Bronchial epithelial cell (primary cell): ENCODE measurements at regions not wholly inside any gene's neighbourhood (a gene's known extent, or its start where the extent isn't known, plus 50 kb on each side); places are given as distances from the start of the nearest gene placed in this dataset.

Experiments
- DNase-seq: peaks from one replicate; pipeline ENCODE4 v3.0.0-alpha.2; 2010; ENCODE audit warnings: low read depth
- FAIRE-seq: peaks from 2 replicates; lab custom pipeline; 2011; peaks lifted over from hg19 to GRCh38; lab: Jason Lieb, UNC
- H3K27me3 ChIP-seq: 2 replicates; pipeline ENCODE4 v1.5.1; 2011; ENCODE audit warnings: low read length; ENCODE audit not compliant: control insufficient read depth, insufficient read depth
- H3K36me3 ChIP-seq: 2 replicates; pipeline ENCODE4 v1.5.1; 2011; ENCODE audit warnings: low read length; ENCODE audit not compliant: control insufficient read depth, insufficient read depth
- H3K4me3 ChIP-seq: 2 replicates; pipeline ENCODE4 v1.5.1; 2011; ENCODE audit warnings: mild to moderate bottlenecking, low read depth, low read length, control low read depth
- CTCF ChIP-seq: IDR thresholded peaks from 2 replicates; pipeline ENCODE4 v1.5.1; 2011; ENCODE audit warnings: mild to moderate bottlenecking, moderate library complexity, low read length, control low read depth, inconsistent platforms; ENCODE audit not compliant: insufficient read depth, severe bottlenecking

- no peak for FAIRE-seq
- H3K4me3 ChIP-seq: no peak overlapping the region
- no peak for TF ChIP-seq CTCF
- H3K36me3 ChIP-seq: no peaks in the 10 kb centered on the region
- DNase-seq: no peak
- H3K27me3 ChIP-seq: no peaks in the 10 kb centered on the region
Observed at GRCh38 chr4:177632481-177632880, 190.2 kb upstream of the AGA start.

GRCh38 chr4:177638871-177639270, 196.6 kb upstream of the AGA start:
- no peak for TF ChIP-seq CTCF
- Histone ChIP-seq H3K4me3 (no peak overlapping the region), H3K27me3 (no peaks in the 10 kb centered on the region), H3K36me3 (no peaks in the 10 kb centered on the region)
- no peak for FAIRE-seq
- no peak for DNase-seq

GRCh38 chr4:177640864-177641263, 198.6 kb upstream of the AGA start:
- FAIRE-seq (no peak), DNase-seq (no peak)
- Histone ChIP-seq H3K27me3 (no peaks in the 10 kb centered on the region), H3K36me3 (no peaks in the 10 kb centered on the region), H3K4me3 (no peak overlapping the region)
- no peak for TF ChIP-seq CTCF

- no peak for DNase-seq
- Histone ChIP-seq H3K36me3 (no peaks in the 10 kb centered on the region), H3K4me3 (no peak overlapping the region), H3K27me3 (no peaks in the 10 kb centered on the region)
- no peak for FAIRE-seq
- no peak for TF ChIP-seq CTCF
Observed at GRCh38 chr4:177660223-177660622, 218.0 kb upstream of the AGA start.

GRCh38 chr4:177667687-177668086, 225.4 kb upstream of the AGA start:
- Histone ChIP-seq H3K4me3 (no peak overlapping the region), H3K36me3 (no peaks in the 10 kb centered on the region), H3K27me3 (no peaks in the 10 kb centered on the region)
- peak; percentile 19 for TF ChIP-seq CTCF
- no peak for DNase-seq
- no peak for FAIRE-seq

GRCh38 chr4:177671387-177671786, 229.2 kb upstream of the AGA start:
- no peak for DNase-seq
- H3K4me3 ChIP-seq: no peak overlapping the region
- no peaks in the 10 kb centered on the region for H3K27me3 ChIP-seq
- no peak for FAIRE-seq
- H3K36me3 ChIP-seq: no peaks in the 10 kb centered on the region
- TF ChIP-seq CTCF: no peak
